ENCODE measurements at regions not wholly inside any gene's neighbourhood (a gene's known extent, or its start where the extent isn't known, plus 50 kb on each side); places are given as distances from the start of the nearest gene placed in this dataset.

- DNase-seq = no peak
These were observed 235.6 kb downstream of the KCNA4 start for GRCh38 chr11:29781268-29781667.

- no peak for DNase-seq
These were observed 236.1 kb downstream of the KCNA4 start for GRCh38 chr11:29780756-29781155.

- DNase-seq = no peak
These were observed 243.1 kb downstream of the KCNA4 start for GRCh38 chr11:29773656-29774264.

GRCh38 chr11:29756871-29757270 lies 260.0 kb downstream of the KCNA4 start:
- DNase-seq = no peak

- DNase-seq = no peak
These were observed 261.4 kb downstream of the KCNA4 start for GRCh38 chr11:29755474-29755873.

- DNase-seq = no peak
These were observed 265.2 kb downstream of the KCNA4 start for GRCh38 chr11:29751618-29752017.

- DNase-seq = no peak
These were observed 266.4 kb downstream of the KCNA4 start for GRCh38 chr11:29750392-29750791.

- no peak for DNase-seq
These were observed 282.5 kb downstream of the KCNA4 start for GRCh38 chr11:29734287-29734686.

GRCh38 chr11:29713831-29714320 lies 303.0 kb downstream of the KCNA4 start:
- DNase-seq = no peak

- no peak for DNase-seq
These were observed 304.2 kb downstream of the KCNA4 start for GRCh38 chr11:29712616-29713015.

- no peak for DNase-seq
These were observed 308.9 kb downstream of the KCNA4 start for GRCh38 chr11:29707924-29708323.

- no peak for DNase-seq
These were observed 331.5 kb downstream of the KCNA4 start for GRCh38 chr11:29685361-29685760.

- DNase-seq = no peak
These were observed 334.0 kb downstream of the KCNA4 start for GRCh38 chr11:29682856-29683255.

- no peak for DNase-seq
These were observed 336.8 kb downstream of the KCNA4 start for GRCh38 chr11:29679996-29680395.

- DNase-seq = no peak
These were observed 339.8 kb downstream of the KCNA4 start for GRCh38 chr11:29676993-29677392.

- no peak for DNase-seq
These were observed 347.5 kb downstream of the KCNA4 start for GRCh38 chr11:29669310-29669709.

- DNase-seq = no peak
These were observed 359.1 kb downstream of the KCNA4 start for GRCh38 chr11:29657709-29658108.

GRCh38 chr11:29656597-29656996 lies 360.2 kb downstream of the KCNA4 start:
- no peak for DNase-seq

- no peak for DNase-seq
These were observed 371.5 kb downstream of the KCNA4 start for GRCh38 chr11:29645373-29645772.

- DNase-seq = no peak
These were observed 375.6 kb downstream of the KCNA4 start for GRCh38 chr11:29641201-29641600.

- DNase-seq = no peak
These were observed 382.1 kb downstream of the KCNA4 start for GRCh38 chr11:29634744-29635143.

GRCh38 chr11:29634244-29634643 lies 382.6 kb downstream of the KCNA4 start:
- DNase-seq = peak; percentile 28

- DNase-seq = no peak
These were observed 387.5 kb downstream of the KCNA4 start for GRCh38 chr11:29629286-29629685.

- DNase-seq = no peak
These were observed 388.2 kb downstream of the KCNA4 start for GRCh38 chr11:29628609-29629008.

GRCh38 chr11:29627541-29627940 lies 389.3 kb downstream of the KCNA4 start:
- DNase-seq = no peak
